ENCODE measurements at regions not wholly inside any gene's neighbourhood (a gene's known extent, or its start where the extent isn't known, plus 50 kb on each side); places are given as distances from the start of the nearest gene placed in this dataset.

DNA sequence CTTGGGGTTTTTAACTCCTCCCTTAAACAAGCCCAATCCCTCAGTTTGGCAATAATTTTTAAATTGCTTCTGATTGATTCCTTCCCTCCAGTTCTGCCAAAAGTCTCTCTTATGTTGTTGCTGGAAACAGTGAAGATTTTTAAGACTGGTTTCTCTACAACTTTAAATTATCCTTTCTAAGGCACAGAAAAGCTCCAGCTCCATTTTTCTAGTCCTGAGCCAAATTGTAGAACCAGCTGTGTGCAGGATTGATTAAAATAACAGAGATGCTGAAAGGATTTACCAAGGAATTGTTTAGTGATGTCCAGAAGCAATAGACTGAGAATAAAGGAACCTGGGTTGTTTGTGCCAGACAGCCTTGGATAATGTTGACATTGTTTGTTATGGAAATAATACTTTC lies 111.3 kb downstream of the NUDT12 start:
- TF ChIP-seq ZNF274 (IDR thresholded peaks at IDR 0.05; ENCODE audit: low read depth, low read length) = no peak
- TF ChIP-seq YY1 (IDR thresholded peaks at IDR 0.05; ENCODE audit: insufficient read depth, insufficient read length) = no peak
- no peak for TF ChIP-seq SUZ12 (IDR thresholded peaks at IDR 0.05; ENCODE audit: extremely low read depth, insufficient read depth, insufficient read length)
